Peyer's patch (tissue), 4 donors: ENCODE measurements at regions not wholly inside any gene's neighbourhood (a gene's known extent, or its start where the extent isn't known, plus 50 kb on each side); places are given as distances from the start of the nearest gene placed in this dataset.

ENCODE experiments used
- DNase-seq, 3 donors: peaks; one replicate each; pipeline ENCODE4 v3.0.0-alpha.2; 2017 to 2019
- H3K27ac ChIP-seq, 4 donors: fragments of 200-600 bp; sonication (generic); one replicate each; pipeline ENCODE4 v1.5.1; 2016 to 2019
- H3K27me3 ChIP-seq, 2 donors: fragments of 200-600 bp; sonication (generic); one replicate each; pipeline ENCODE4 v1.5.1; 2019
- H3K36me3 ChIP-seq, 3 donors: fragments of 200-600 bp; sonication (generic); one replicate each; pipeline ENCODE4 v1.5.1; 2016 to 2019
- H3K4me1 ChIP-seq, 4 donors: fragments of 200-600 bp; sonication (generic); one replicate each; pipeline ENCODE4 v1.5.1; 2016 to 2019
- H3K4me3 ChIP-seq, 4 donors: fragments of 200-600 bp; sonication (generic); 1 replicate in 3 of 4; 2 replicates in 1 of 4; pipeline ENCODE4 v1.5.1; 2016 to 2019; ENCODE audit warnings: mild to moderate bottlenecking in 1 of 4
- H3K9me3 ChIP-seq, 4 donors: fragments of 200-600 bp; sonication (generic); one replicate each; pipeline ENCODE4 v1.5.1; 2016 to 2019; ENCODE audit warnings: mild to moderate bottlenecking in 1 of 4
- CTCF ChIP-seq, 6 experiments: fragments of 450-650 bp in 4 of 6; fragments of 200-600 bp in 2 of 6; sonication (generic) in 1 of 6; IDR thresholded peaks; one replicate each; pipeline ENCODE4 v1.5.1; 2017 to 2019; ENCODE audit warnings: antibody characterized with exemption in 6 of 6, mild to moderate bottlenecking in 3 of 6, moderate library complexity in 1 of 6
- POLR2A ChIP-seq, 2 donors: fragments of 450-650 bp; IDR thresholded peaks; one replicate each; pipeline ENCODE4 v1.5.1; 2017; ENCODE audit warnings: antibody characterized with exemption in 2 of 2, mild to moderate bottlenecking in 2 of 2, moderate library complexity in 2 of 2

- H3K27ac ChIP-seq = peak overlapping the region in 3 of 4 donors; percentile 24 to 43 (median 27)
- H3K4me1 ChIP-seq = peaks cover 0 to 15% (median 0%) of the 10 kb centered on the region in 4 donors
- no peaks in the 10 kb centered on the region for H3K27me3 ChIP-seq
- TF ChIP-seq POLR2A (IDR thresholded peaks at IDR 0.05) (no peak), CTCF (IDR thresholded peaks at IDR 0.05) (no peak)
- DNase-seq = no peak
- H3K9me3 ChIP-seq = no peaks in the 10 kb centered on the region
- no peaks in the 10 kb centered on the region for H3K36me3 ChIP-seq
- H3K4me3 ChIP-seq = no peak overlapping the region
Observed at GRCh38 chr9:88746743-88747398, 211.9 kb downstream of the NXNL2 start.

- no peak for DNase-seq
- TF ChIP-seq CTCF (IDR thresholded peaks at IDR 0.05) (no peak), POLR2A (IDR thresholded peaks at IDR 0.05) (no peak)
- Histone ChIP-seq H3K4me1 (peaks cover 0 to 15% (median 0%) of the 10 kb centered on the region in 4 donors), H3K27ac (peak overlapping the region in 2 of 4 donors; percentile 43 to 48), H3K4me3 (no peak overlapping the region), H3K36me3 (no peaks in the 10 kb centered on the region), H3K9me3 (no peaks in the 10 kb centered on the region), H3K27me3 (no peaks in the 10 kb centered on the region)
Observed at GRCh38 chr9:88747768-88748167, 212.8 kb downstream of the NXNL2 start.

- peak in 1 of 3 donors; percentile 54 for DNase-seq
- no peaks in the 10 kb centered on the region for H3K27me3 ChIP-seq
- no peaks in the 10 kb centered on the region for H3K9me3 ChIP-seq
- no peaks in the 10 kb centered on the region for H3K36me3 ChIP-seq
- peaks cover 0 to 15% (median 0%) of the 10 kb centered on the region in 4 donors for H3K4me1 ChIP-seq
- peak overlapping the region in 2 of 4 donors; percentile 23 to 48 for H3K27ac ChIP-seq
- H3K4me3 ChIP-seq = no peak overlapping the region
- TF ChIP-seq CTCF (IDR thresholded peaks at IDR 0.05) = no peak
- TF ChIP-seq POLR2A (IDR thresholded peaks at IDR 0.05) = no peak
Observed at GRCh38 chr9:88748566-88749261, 213.7 kb downstream of the NXNL2 start.

- Histone ChIP-seq H3K9me3 (no peaks in the 10 kb centered on the region), H3K4me1 (peaks cover 0 to 15% (median 0%) of the 10 kb centered on the region in 4 donors), H3K27ac (no peak overlapping the region), H3K27me3 (no peaks in the 10 kb centered on the region), H3K36me3 (no peaks in the 10 kb centered on the region), H3K4me3 (no peak overlapping the region)
- no peak for TF ChIP-seq CTCF (IDR thresholded peaks at IDR 0.05)
- no peak for DNase-seq
Observed at GRCh38 chr9:88749420-88749819, 214.4 kb downstream of the NXNL2 start.

GRCh38 chr9:88750832-88751360, 215.9 kb downstream of the NXNL2 start:
- H3K4me1 ChIP-seq = peaks cover 0 to 12% (median 0%) of the 10 kb centered on the region in 4 donors
- TF ChIP-seq POLR2A (IDR thresholded peaks at IDR 0.05) = no peak
- no peak for TF ChIP-seq CTCF (IDR thresholded peaks at IDR 0.05)
- H3K4me3 ChIP-seq = no peak overlapping the region

More at GRCh38 chr9:88750832-88751360, 215.9 kb downstream of the NXNL2 start:
- H3K27ac ChIP-seq = no peak overlapping the region
- no peaks in the 10 kb centered on the region for H3K27me3 ChIP-seq
- no peak for DNase-seq
- H3K9me3 ChIP-seq = no peaks in the 10 kb centered on the region
- H3K36me3 ChIP-seq = no peaks in the 10 kb centered on the region
